ENCODE measurements at regions not wholly inside any gene's neighbourhood (a gene's known extent, or its start where the extent isn't known, plus 50 kb on each side); places are given as distances from the start of the nearest gene placed in this dataset.
A peak's percentile ranks its signal among the peaks of the same experiment; 100 is the strongest.
"Not testable (repeated sequence)": the region's sequence is repeated elsewhere in the genome, so short reads cannot be mapped to it uniquely, and the experiment has no call there.

DNA sequence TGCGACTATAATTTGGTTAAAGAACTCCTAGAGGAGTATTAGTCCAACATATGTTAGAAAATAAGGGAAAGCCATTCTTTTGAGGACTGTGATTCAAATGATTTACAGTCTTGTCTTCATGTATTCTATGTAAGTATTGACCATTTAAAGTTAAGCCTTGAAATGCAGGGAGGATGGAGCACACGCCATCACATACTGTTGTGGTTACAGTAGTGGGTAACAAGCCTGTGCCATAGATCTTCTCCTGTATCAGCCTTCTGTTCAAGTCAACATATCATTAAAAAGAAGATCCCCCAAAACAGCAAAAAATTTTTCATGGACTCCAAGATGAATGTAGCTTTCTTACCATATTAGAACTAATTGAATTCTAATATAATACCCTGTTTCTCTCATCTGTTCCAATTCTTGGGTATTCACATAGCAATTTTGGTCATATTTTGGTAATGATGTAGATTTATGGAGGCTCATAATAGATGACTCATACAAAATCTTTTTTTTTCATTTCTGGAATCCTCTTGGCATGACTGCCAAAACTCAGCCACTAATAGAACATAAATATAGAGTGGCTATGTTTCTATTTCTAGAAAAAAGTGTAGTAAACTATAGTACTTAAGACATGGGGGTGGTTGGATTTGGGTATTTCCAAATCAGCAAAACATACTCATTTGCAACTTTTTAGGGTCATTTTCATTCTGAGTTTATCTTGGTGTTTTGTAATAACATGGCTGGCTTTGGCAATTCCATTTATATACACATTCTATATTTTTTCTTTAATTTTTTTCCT is 413.5 kb downstream of the BCKDHB start:
- no peaks in the 10 kb centered on the region for H3K36me3 ChIP-seq (ENCODE audit: control insufficient read depth in 2 of 2, insufficient read depth in 2 of 2, low read length in 2 of 2)
- H3K9me3 ChIP-seq (ENCODE audit: control insufficient read depth in 2 of 2, low read length in 2 of 2), result no peaks in the 10 kb centered on the region
- H3K27ac ChIP-seq (ENCODE audit: low read depth in 2 of 2, low read length in 2 of 2), result no peak overlapping the region
- no peaks in the 10 kb centered on the region for H3K4me1 ChIP-seq (ENCODE audit: control insufficient read depth in 2 of 2, insufficient read depth in 2 of 2, low read length in 2 of 2)
- no peak overlapping the region for H3K9ac ChIP-seq (ENCODE audit: low read depth in 1 of 2, low read length in 2 of 2)
- no peak overlapping the region for H3K4me3 ChIP-seq (ENCODE audit: low read length in 2 of 2)
- no peaks in the 10 kb centered on the region for H3K27me3 ChIP-seq (ENCODE audit: control insufficient read depth in 2 of 2, insufficient read depth in 2 of 2, low read length in 2 of 2)

DNA sequence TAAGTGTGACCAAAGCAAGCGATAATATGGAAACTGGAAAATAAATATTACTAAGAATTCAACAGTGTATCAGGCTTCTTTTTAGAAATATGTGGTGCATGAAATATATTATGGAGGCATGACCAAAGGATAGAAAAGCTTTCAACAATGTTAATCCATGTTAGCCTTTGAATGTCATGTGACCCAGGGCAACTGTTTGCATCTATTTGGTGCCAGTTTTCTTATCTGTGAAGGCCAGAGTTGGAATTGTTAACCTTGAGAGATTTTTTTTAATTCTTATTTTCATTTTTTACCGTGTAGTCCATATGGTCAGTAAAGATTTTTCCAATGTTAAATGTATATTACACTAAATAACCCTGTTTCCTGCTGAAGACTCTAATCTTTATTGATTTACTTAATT is 411.1 kb downstream of the BCKDHB start:
- Histone ChIP-seq H3K9ac (ENCODE audit: low read depth in 1 of 2, low read length in 2 of 2) (no peak overlapping the region), H3K36me3 (ENCODE audit: control insufficient read depth in 2 of 2, insufficient read depth in 2 of 2, low read length in 2 of 2) (no peaks in the 10 kb centered on the region), H3K9me3 (ENCODE audit: control insufficient read depth in 2 of 2, low read length in 2 of 2) (no peaks in the 10 kb centered on the region), H3K4me3 (ENCODE audit: low read length in 2 of 2) (no peak overlapping the region), H3K4me1 (ENCODE audit: control insufficient read depth in 2 of 2, insufficient read depth in 2 of 2, low read length in 2 of 2) (no peaks in the 10 kb centered on the region), H3K27me3 (ENCODE audit: control insufficient read depth in 2 of 2, insufficient read depth in 2 of 2, low read length in 2 of 2) (no peaks in the 10 kb centered on the region), H3K27ac (ENCODE audit: low read depth in 2 of 2, low read length in 2 of 2) (no peak overlapping the region)

DNA sequence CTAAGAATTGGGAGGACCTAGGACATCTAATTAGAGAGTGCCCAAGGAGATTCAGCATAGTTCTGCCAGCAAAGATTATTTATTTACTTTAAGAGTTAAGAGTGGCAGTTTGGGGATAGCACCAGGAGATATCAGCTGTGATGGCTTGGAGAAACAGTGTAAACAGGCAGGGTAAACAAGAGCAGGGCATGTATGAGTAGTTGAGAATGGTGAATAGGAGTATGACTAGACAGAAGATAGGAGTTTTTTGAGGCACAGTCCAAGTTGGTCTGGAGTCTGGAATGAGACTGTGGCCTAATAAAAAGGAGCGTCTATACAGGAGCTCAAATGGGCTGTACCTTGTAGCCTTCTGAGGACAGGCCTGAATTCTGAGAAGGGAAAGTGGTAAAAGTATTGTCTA is 404.1 kb downstream of the BCKDHB start:
- H3K4me1 ChIP-seq (ENCODE audit: control insufficient read depth in 2 of 2, insufficient read depth in 2 of 2, low read length in 2 of 2); H3K36me3 ChIP-seq (ENCODE audit: control insufficient read depth in 2 of 2, insufficient read depth in 2 of 2, low read length in 2 of 2); H3K27ac ChIP-seq (ENCODE audit: low read depth in 2 of 2, low read length in 2 of 2); H3K4me3 ChIP-seq (ENCODE audit: low read length in 2 of 2); H3K9me3 ChIP-seq (ENCODE audit: control insufficient read depth in 2 of 2, low read length in 2 of 2); H3K9ac ChIP-seq (ENCODE audit: low read depth in 1 of 2, low read length in 2 of 2); H3K27me3 ChIP-seq (ENCODE audit: control insufficient read depth in 2 of 2, insufficient read depth in 2 of 2, low read length in 2 of 2): not testable (repeated sequence)

DNA sequence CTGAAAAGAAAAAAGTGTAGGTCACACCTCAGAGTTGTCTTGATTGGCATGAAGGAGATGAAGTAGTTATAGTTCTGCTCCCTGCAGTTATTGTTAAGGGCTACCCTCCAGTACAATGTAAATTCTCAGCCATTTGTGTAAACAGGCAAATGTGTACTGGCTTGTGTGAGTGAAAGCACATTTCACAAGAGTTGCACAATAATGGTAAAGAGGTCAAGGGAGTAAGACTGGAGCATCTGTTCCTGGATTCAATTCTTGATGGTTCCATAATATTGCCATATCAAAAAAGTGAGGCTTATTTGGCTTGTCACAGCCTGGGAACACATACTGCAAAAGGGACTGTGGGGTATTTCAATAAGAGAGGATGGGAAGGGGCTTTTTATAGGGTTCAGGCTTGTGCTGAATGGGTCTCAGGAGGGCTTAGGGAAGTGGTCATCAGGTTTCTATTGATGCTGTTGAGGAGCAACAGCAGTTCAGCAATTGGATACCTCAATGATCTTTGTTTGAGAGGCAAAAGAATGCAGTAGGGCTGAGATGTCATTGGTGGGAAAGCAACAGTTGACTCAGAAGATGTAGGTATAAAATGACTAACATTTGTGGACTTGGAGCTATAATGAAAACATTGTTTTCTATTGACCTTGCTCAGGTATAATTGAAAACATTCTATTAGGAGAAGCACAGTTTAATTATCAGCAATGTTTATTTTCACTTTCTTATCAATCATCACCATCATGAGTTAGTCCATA is 402.6 kb downstream of the BCKDHB start:
- Histone ChIP-seq H3K27ac (ENCODE audit: low read depth in 2 of 2, low read length in 2 of 2) (no peak overlapping the region), H3K36me3 (ENCODE audit: control insufficient read depth in 2 of 2, insufficient read depth in 2 of 2, low read length in 2 of 2) (no peaks in the 10 kb centered on the region), H3K27me3 (ENCODE audit: control insufficient read depth in 2 of 2, insufficient read depth in 2 of 2, low read length in 2 of 2) (no peaks in the 10 kb centered on the region), H3K4me1 (ENCODE audit: control insufficient read depth in 2 of 2, insufficient read depth in 2 of 2, low read length in 2 of 2) (no peaks in the 10 kb centered on the region), H3K9ac (ENCODE audit: low read depth in 1 of 2, low read length in 2 of 2) (no peak overlapping the region), H3K4me3 (ENCODE audit: low read length in 2 of 2) (no peak overlapping the region), H3K9me3 (ENCODE audit: control insufficient read depth in 2 of 2, low read length in 2 of 2) (no peaks in the 10 kb centered on the region)

DNA sequence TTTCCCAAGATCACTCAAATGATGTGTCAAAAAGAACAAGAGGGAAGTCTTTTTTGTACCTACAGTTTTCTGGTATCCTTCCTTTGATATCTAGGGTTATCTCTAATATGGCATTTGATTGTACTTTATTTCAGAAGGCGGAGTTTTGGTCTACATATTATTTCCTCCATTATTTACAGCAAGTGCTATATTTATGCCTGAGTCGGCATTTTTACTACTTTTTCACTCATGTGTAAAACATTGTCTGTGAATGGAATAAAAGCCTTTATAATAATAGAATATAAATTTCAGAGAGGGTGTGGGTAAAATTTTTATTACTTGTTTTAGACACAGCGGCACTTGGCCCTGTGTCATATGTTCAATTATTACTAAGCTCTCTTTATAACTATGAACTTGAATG is 398.4 kb downstream of the BCKDHB start:
- Histone ChIP-seq H3K9me3 (ENCODE audit: control insufficient read depth in 2 of 2, low read length in 2 of 2) (no peaks in the 10 kb centered on the region), H3K4me3 (ENCODE audit: low read length in 2 of 2) (no peak overlapping the region), H3K27me3 (ENCODE audit: control insufficient read depth in 2 of 2, insufficient read depth in 2 of 2, low read length in 2 of 2) (no peaks in the 10 kb centered on the region), H3K9ac (ENCODE audit: low read depth in 1 of 2, low read length in 2 of 2) (no peak overlapping the region), H3K4me1 (ENCODE audit: control insufficient read depth in 2 of 2, insufficient read depth in 2 of 2, low read length in 2 of 2) (no peaks in the 10 kb centered on the region), H3K36me3 (ENCODE audit: control insufficient read depth in 2 of 2, insufficient read depth in 2 of 2, low read length in 2 of 2) (no peaks in the 10 kb centered on the region), H3K27ac (ENCODE audit: low read depth in 2 of 2, low read length in 2 of 2) (no peak overlapping the region)

DNA sequence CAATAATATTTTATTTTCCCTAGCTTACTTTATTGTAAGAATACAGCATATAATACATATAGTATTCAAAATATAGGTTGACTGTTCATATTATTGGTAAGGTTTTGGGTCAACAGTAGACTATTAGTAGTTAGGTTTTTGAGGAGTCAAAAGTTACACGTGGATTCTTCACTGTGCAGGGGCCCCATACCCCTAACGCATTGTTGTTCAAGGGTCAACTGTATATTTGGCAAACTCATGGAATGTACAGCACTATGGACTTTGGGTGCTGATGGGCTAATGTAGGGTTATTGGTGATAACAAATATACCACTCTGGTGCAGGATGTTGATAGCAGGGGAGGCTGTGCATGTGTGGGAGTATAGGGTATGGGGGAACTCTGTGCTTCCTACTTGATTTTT is 397.2 kb downstream of the BCKDHB start:
- H3K36me3 ChIP-seq (ENCODE audit: control insufficient read depth in 2 of 2, insufficient read depth in 2 of 2, low read length in 2 of 2), result no peaks in the 10 kb centered on the region
- H3K27ac ChIP-seq (ENCODE audit: low read depth in 2 of 2, low read length in 2 of 2), result no peak overlapping the region
- H3K9ac ChIP-seq (ENCODE audit: low read depth in 1 of 2, low read length in 2 of 2), result no peak overlapping the region
- H3K4me1 ChIP-seq (ENCODE audit: control insufficient read depth in 2 of 2, insufficient read depth in 2 of 2, low read length in 2 of 2), result no peaks in the 10 kb centered on the region
- no peaks in the 10 kb centered on the region for H3K27me3 ChIP-seq (ENCODE audit: control insufficient read depth in 2 of 2, insufficient read depth in 2 of 2, low read length in 2 of 2)
- no peak overlapping the region for H3K4me3 ChIP-seq (ENCODE audit: low read length in 2 of 2)
- no peaks in the 10 kb centered on the region for H3K9me3 ChIP-seq (ENCODE audit: control insufficient read depth in 2 of 2, low read length in 2 of 2)

DNA sequence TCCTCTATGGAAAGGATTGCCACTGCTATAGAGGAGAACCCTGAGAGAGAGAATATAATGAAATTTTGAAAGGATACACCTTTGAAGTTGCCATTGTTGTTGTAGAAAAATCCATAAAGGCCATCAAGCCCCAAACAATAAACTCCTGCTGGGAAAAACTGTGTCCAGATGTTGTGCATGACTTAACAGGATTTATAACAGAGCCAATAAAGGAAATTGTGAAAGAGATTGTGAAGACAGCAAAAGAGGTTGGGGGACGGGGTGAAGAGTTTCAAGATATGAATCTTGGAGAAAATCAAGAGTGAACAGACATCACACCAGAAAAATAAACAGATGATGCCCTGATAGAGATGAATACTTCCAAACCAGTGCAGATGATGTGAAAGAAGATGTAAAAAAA is 396.4 kb downstream of the BCKDHB start:
- Histone ChIP-seq H3K4me3 (ENCODE audit: low read length in 2 of 2) (no peak overlapping the region), H3K36me3 (ENCODE audit: control insufficient read depth in 2 of 2, insufficient read depth in 2 of 2, low read length in 2 of 2) (no peaks in the 10 kb centered on the region), H3K27me3 (ENCODE audit: control insufficient read depth in 2 of 2, insufficient read depth in 2 of 2, low read length in 2 of 2) (no peaks in the 10 kb centered on the region), H3K9me3 (ENCODE audit: control insufficient read depth in 2 of 2, low read length in 2 of 2) (no peaks in the 10 kb centered on the region), H3K9ac (ENCODE audit: low read depth in 1 of 2, low read length in 2 of 2) (no peak overlapping the region), H3K4me1 (ENCODE audit: control insufficient read depth in 2 of 2, insufficient read depth in 2 of 2, low read length in 2 of 2) (no peaks in the 10 kb centered on the region), H3K27ac (ENCODE audit: low read depth in 2 of 2, low read length in 2 of 2) (no peak overlapping the region)

DNA sequence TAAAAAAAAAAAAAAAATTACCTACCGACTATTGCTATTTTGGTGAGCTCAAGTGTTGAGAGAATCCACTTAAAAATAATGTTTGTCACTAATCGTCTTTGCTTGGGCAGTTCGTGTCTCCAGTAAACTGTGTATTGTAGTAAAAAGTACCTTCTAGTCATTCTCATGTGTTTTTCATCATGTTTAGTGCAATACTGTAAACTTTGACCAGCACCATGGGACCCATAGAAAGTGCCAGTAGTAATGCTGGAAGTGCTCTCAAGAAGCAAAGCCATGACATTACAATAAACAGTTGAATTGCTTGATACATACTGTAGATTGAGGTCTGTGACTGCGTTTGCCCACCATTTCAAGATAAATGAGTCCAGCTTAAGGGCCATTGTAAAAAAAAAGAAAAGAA is 395.2 kb downstream of the BCKDHB start:
- H3K9ac ChIP-seq (ENCODE audit: low read depth in 1 of 2, low read length in 2 of 2), result no peak overlapping the region
- H3K27ac ChIP-seq (ENCODE audit: low read depth in 2 of 2, low read length in 2 of 2), result no peak overlapping the region
- H3K9me3 ChIP-seq (ENCODE audit: control insufficient read depth in 2 of 2, low read length in 2 of 2), result no peaks in the 10 kb centered on the region
- no peaks in the 10 kb centered on the region for H3K36me3 ChIP-seq (ENCODE audit: control insufficient read depth in 2 of 2, insufficient read depth in 2 of 2, low read length in 2 of 2)
- H3K4me3 ChIP-seq (ENCODE audit: low read length in 2 of 2), result no peak overlapping the region
- no peaks in the 10 kb centered on the region for H3K27me3 ChIP-seq (ENCODE audit: control insufficient read depth in 2 of 2, insufficient read depth in 2 of 2, low read length in 2 of 2)
- no peaks in the 10 kb centered on the region for H3K4me1 ChIP-seq (ENCODE audit: control insufficient read depth in 2 of 2, insufficient read depth in 2 of 2, low read length in 2 of 2)

DNA sequence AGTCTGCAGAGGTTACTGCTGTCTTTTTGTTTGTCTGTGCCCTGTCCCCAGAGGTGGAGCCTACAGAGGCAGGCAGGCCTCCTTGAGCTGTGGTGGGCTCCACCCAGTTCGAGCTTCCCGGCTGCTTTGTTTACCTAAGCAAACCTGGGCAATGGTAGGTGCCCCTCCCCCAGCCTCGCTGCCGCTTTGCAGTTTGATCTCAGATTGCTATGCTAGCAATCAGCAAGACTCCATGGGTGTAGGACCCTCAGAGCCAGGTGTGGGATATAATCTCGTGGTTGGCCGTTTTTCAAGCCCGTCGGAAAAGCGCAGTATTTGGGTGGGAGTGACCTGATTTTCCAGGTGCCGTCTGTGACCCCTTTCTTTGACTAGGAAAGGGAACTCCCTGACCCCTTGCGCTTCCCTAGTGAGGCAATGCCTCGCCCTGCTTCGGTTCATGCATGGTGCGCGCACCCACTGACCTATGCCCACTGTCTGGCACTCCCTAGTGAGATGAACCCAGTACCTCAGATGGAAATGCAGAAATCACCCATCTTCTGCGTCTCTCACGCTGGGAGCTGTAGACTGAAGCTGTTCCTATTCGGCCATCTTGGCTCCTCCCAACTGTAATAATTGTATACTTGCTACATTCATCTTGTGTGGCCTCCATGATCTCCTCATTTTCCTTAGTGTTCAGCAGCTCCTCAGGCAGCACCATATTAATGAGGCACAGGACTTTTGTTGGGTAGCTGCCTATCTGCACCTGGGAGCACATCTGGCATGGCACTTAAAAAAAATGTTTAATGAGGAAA is 391.4 kb downstream of the BCKDHB start:
- not testable (repeated sequence) for H3K9me3 ChIP-seq (ENCODE audit: control insufficient read depth in 2 of 2, low read length in 2 of 2); H3K4me1 ChIP-seq (ENCODE audit: control insufficient read depth in 2 of 2, insufficient read depth in 2 of 2, low read length in 2 of 2); H3K27me3 ChIP-seq (ENCODE audit: control insufficient read depth in 2 of 2, insufficient read depth in 2 of 2, low read length in 2 of 2); H3K27ac ChIP-seq (ENCODE audit: low read depth in 2 of 2, low read length in 2 of 2); H3K36me3 ChIP-seq (ENCODE audit: control insufficient read depth in 2 of 2, insufficient read depth in 2 of 2, low read length in 2 of 2); H3K9ac ChIP-seq (ENCODE audit: low read depth in 1 of 2, low read length in 2 of 2)
- peak overlapping the region; percentile 46 to 56 for H3K4me3 ChIP-seq (ENCODE audit: low read length in 2 of 2)
